ENCODE measurements at regions not wholly inside any gene's neighbourhood (a gene's known extent, or its start where the extent isn't known, plus 50 kb on each side); places are given as distances from the start of the nearest gene placed in this dataset.

GRCh38 chr2:185208261-185208660 is 530.3 kb upstream of the FSIP2 start:
- TF ChIP-seq CTCF (IDR thresholded peaks at IDR 0.05) (peak in 1 of 4 experiments; percentile 20), POLR2A (IDR thresholded peaks at IDR 0.05) (no peak)
- Histone ChIP-seq H3K36me3 (no peaks in the 10 kb centered on the region), H3K27me3 (no peaks in the 10 kb centered on the region), H3K9me3 (no peaks in the 10 kb centered on the region), H3K4me3 (no peak overlapping the region), H3K27ac (no peak overlapping the region), H3K4me1 (no peaks in the 10 kb centered on the region)
- no peak for DNase-seq
- intact Hi-C loops (cut with DNase I; ENCODE audit: low total_unique reads), result no loop called here

- no peak overlapping the region for H3K4me3 ChIP-seq
- H3K9me3 ChIP-seq, result no peaks in the 10 kb centered on the region
- H3K27ac ChIP-seq, result no peak overlapping the region
- no peak for DNase-seq
- TF ChIP-seq POLR2A (IDR thresholded peaks at IDR 0.05), result no peak
- TF ChIP-seq CTCF (IDR thresholded peaks at IDR 0.05), result no peak
- H3K27me3 ChIP-seq, result no peaks in the 10 kb centered on the region
- no peaks in the 10 kb centered on the region for H3K4me1 ChIP-seq
- H3K36me3 ChIP-seq, result no peaks in the 10 kb centered on the region
- intact Hi-C loops (cut with DNase I; ENCODE audit: low total_unique reads), result no loop called here
Measured at GRCh38 chr2:185215497-185215896, 523.1 kb upstream of the FSIP2 start.

DNA sequence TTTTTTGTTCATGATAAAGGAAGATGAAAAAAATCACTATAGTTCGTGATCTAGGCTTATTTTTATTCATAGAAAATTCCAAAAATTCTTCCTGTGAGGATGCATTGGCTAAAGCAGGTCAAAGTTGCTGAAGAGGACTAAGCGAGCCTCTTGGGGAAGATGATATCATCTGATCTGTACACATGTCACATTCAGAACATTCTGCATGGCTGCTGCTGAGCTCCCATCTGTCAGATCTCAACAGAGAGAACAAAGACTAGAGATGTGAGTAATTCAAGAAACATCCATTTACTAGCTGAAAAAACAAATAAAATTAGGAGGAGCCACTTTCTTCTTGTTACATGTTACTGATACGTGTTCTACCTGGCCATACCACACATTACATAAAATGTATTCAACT is 518.6 kb upstream of the FSIP2 start:
- no peaks in the 10 kb centered on the region for H3K9me3 ChIP-seq
- no peak for TF ChIP-seq POLR2A (IDR thresholded peaks at IDR 0.05)
- no peak for TF ChIP-seq CTCF (IDR thresholded peaks at IDR 0.05)
- no peaks in the 10 kb centered on the region for H3K36me3 ChIP-seq
- DNase-seq, result no peak
- H3K4me1 ChIP-seq, result no peaks in the 10 kb centered on the region
- no peaks in the 10 kb centered on the region for H3K27me3 ChIP-seq
- intact Hi-C loops (cut with DNase I; ENCODE audit: low total_unique reads), result no loop called here
- no peak overlapping the region for H3K27ac ChIP-seq
- no peak overlapping the region for H3K4me3 ChIP-seq

DNA sequence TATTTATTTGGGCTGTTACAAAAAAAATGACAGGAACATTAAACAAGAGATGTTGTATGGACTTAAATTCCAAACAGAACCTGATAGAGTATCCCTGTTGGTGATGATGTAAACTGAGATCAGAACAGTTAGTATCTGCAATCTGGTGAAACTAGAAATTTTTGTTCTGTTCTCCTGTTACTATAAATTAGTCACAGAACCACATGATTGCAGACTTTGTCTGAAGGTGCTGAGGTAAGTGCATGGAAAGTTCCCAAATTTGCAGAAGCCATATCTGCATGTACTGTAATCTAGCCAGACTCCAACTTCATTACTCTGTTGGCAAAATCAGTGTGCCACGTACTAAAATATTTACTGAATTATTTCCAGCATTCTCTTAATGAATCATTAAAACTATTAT is 516.3 kb upstream of the FSIP2 start:
- Histone ChIP-seq H3K27ac (no peak overlapping the region), H3K27me3 (no peaks in the 10 kb centered on the region), H3K36me3 (no peaks in the 10 kb centered on the region), H3K4me1 (no peaks in the 10 kb centered on the region), H3K9me3 (no peaks in the 10 kb centered on the region), H3K4me3 (no peak overlapping the region)
- intact Hi-C loops (cut with DNase I; ENCODE audit: low total_unique reads), result no loop called here
- no peak for TF ChIP-seq CTCF (IDR thresholded peaks at IDR 0.05)
- TF ChIP-seq POLR2A (IDR thresholded peaks at IDR 0.05), result no peak
- no peak for DNase-seq

- intact Hi-C loops (cut with DNase I; ENCODE audit: low total_unique reads), result no loop called here
- no peaks in the 10 kb centered on the region for H3K4me1 ChIP-seq
- H3K36me3 ChIP-seq, result no peaks in the 10 kb centered on the region
- DNase-seq, result no peak
- TF ChIP-seq POLR2A (IDR thresholded peaks at IDR 0.05) (no peak), CTCF (IDR thresholded peaks at IDR 0.05) (no peak)
- H3K9me3 ChIP-seq, result no peaks in the 10 kb centered on the region
- H3K4me3 ChIP-seq, result no peak overlapping the region
- no peaks in the 10 kb centered on the region for H3K27me3 ChIP-seq
- H3K27ac ChIP-seq, result no peak overlapping the region
Measured at GRCh38 chr2:185227391-185227790, 511.2 kb upstream of the FSIP2 start.

Data from uterus (tissue), 3 donors.